ENCODE measurements at regions not wholly inside any gene's neighbourhood (a gene's known extent, or its start where the extent isn't known, plus 50 kb on each side); places are given as distances from the start of the nearest gene placed in this dataset.

DNA sequence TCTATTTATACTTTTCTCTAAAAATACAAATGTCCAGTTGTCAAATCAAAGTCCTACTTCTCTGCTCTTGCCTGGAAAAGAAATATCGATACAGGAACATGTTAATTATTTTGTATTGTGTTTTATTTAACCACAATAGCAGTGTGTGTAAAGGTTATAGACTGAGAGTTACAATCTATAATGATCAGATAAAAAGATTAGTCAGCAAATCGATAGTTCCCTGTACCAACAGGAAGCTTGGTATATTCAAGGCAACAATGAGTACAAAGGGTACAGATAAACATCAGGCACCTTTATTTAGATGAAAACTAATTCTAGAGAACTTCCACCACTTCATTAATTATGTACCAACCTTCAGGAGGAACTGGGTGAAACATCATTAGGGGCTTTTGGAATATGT lies 469.5 kb downstream of the GBA3 start:
- TF ChIP-seq, protein P1, sequence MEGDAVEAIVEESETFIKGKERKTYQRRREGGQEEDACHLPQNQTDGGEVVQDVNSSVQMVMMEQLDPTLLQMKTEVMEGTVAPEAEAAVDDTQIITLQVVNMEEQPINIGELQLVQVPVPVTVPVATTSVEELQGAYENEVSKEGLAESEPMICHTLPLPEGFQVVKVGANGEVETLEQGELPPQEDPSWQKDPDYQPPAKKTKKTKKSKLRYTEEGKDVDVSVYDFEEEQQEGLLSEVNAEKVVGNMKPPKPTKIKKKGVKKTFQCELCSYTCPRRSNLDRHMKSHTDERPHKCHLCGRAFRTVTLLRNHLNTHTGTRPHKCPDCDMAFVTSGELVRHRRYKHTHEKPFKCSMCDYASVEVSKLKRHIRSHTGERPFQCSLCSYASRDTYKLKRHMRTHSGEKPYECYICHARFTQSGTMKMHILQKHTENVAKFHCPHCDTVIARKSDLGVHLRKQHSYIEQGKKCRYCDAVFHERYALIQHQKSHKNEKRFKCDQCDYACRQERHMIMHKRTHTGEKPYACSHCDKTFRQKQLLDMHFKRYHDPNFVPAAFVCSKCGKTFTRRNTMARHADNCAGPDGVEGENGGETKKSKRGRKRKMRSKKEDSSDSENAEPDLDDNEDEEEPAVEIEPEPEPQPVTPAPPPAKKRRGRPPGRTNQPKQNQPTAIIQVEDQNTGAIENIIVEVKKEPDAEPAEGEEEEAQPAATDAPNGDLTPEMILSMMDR (IDR thresholded peaks at IDR 0.05) = no peak
- TF ChIP-seq POLR2A (IDR thresholded peaks at IDR 0.05) = no peak

Measured in uterus (tissue), 2 donors.